Ecto neural progenitor cell (in vitro differentiated cells): ENCODE measurements at regions not wholly inside any gene's neighbourhood (a gene's known extent, or its start where the extent isn't known, plus 50 kb on each side); places are given as distances from the start of the nearest gene placed in this dataset.

ENCODE experiments used
- DNase-seq: peaks from one replicate; pipeline ENCODE4 v3.0.0-alpha.2; 2018; ENCODE audit warnings: low spot score

GRCh38 chr5:164351245-164351834 lies 845.9 kb downstream of the MAT2B start:
- DNase-seq: no peak

DNA sequence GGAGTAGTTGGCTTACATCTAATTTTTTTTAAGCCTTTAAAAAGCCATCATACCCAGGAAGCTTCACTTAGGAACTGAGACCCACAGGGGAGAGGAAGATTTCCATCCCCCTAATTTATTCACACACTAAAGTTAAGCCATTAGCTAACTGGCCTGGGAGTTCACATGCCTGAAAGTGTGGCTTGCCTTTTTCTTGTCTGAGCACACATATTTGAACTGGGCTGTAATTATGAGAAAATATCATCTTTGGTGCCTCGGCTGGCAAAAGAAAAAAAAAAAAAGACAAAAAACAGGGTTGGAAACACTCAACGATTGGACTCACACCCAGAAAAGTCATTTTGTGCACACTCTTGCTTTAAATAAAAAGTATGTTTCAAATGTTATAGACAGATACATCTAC lies 847.3 kb downstream of the MAT2B start:
- no peak for DNase-seq

DNA sequence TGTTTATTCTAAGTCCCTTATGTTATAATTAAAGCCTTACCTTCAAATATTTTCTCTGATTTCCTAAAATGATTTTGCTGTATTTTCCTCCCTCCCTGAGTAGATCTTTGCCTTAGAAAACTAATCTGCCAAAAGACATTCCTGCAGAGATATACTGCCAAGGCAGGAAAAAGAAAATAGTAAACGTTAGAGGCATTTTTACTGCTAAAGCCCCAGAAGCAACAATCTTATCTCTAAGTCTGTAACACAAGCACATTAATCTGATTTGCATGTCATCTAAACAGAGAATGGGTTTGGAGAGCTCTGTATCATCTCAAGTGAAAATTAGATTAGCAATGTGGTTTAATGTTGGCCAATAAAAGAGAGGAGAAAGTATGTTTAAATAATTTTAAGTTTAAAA lies 847.7 kb downstream of the MAT2B start:
- no peak for DNase-seq

GRCh38 chr5:164354139-164354751 lies 848.8 kb downstream of the MAT2B start:
- DNase-seq: no peak

- DNase-seq: no peak
Measured at GRCh38 chr5:164355267-164355830, 849.9 kb downstream of the MAT2B start.

DNA sequence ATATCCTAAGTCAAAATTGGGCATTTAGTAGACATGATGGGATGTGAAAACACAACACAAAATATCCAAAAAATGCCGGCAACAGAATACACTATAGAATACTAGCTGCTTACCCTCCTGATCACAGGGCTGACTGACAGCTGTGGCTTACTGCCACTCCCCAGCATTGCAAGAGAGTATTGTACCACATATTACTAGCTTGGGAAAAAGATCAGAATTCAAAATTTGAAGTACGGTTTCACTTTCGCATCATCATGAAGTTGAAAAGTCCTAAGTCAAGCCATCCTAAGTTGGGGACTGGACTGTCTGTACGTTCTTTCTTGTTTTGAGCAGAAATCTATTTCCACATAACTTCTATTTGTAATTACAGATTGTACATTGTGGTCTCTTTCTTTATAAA lies 851.4 kb downstream of the MAT2B start:
- no peak for DNase-seq

- no peak for DNase-seq
Measured at GRCh38 chr5:164357395-164358033, 852.1 kb downstream of the MAT2B start.

DNA sequence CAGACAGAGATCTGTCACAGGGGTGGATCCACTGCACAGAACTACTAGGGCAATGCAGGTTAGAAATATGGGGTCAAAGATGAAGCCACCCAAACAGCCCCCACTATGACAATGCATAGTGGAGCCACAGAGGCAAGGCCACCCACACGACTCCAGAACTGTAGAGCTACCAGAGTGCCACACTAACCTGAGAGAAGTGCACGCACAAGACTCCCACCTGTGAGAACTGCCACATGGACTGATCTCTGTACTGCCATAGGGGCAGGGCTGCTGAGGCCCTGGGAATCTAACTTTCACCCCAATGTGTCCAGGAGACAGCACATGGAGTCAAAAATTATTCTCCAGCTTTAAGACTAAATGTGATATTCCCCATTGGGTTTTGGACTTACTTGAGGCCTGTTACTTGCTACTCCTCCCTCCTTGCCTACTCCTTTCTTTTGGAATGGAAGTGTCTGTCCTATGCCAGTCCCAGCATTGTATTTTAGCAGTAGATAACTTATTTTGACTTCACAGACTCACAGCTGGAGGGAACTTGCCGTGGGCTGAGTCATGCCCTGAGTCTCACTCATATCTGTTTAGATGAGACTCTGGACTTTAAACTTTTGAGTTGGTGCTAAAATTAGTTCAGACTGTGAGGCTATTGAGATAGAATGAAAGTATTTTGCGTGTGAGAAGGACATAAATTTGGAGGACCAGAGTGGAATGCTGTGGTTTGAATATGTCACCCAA lies 853.3 kb downstream of the MAT2B start:
- DNase-seq: no peak

DNA sequence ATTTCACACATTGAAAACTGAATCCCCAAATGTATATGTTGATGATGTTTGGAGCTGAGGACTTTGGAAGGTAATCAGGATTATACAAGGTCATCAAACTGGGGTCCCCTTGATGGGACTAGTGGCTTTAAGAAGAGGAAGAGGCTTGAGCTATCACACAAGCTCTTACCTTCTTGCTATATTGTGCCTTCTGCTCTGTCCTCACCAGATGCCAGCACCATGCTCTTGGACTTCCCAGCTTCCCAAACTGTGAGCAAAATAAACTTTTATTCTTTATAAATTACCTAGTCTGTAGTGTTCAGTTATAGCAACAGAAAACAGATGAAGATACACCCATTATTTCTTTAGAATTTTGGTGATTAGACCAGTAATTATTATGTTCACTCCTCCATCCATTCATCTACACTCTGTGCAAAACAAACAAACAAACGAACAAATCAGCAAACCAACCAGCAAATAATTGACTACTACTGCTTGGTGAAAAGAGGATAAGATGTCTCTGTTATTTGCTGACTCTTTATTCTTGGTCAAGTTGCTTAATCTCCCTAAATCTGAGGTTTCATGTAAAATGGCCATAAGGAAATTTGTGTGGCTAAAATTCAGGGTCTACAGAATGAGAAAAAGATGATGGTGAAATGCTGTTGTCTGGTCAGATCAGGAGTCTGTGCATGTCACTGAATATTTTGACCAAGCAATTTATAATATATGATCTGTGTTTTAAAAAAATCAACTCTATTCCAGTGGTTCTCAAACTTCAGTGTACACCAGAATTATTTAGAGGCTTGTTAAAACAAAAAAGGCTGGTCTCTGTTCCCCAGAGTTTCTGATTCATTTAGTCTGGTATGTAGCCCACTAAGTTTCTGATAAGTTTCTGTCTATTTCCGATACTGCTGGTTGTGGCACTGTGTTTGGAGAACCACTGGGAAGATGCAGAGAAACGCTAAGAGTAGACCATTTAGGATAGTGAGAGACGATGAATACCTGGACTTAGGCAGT lies 854.1 kb downstream of the MAT2B start:
- DNase-seq: no peak

DNA sequence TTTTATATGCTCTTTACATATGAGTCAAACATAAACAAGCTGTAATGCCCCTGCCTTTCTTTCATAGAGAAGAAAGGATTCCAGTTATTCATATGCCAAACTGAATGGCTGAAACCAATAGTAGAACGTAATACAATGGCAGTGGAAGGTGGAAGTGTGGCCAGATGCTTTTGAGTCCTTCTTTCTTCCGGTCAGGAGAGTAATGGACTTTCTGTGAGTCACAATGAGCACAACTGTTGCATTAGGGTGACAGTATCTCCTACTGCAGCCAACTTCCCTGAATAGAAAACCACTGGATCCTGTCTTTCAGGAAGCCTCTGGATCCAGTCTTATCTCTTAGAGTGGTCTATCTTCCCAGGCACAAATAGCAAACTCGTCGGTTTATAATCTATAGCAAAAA lies 855.2 kb downstream of the MAT2B start:
- DNase-seq: no peak

GRCh38 chr5:164361986-164362385 lies 856.6 kb downstream of the MAT2B start:
- DNase-seq: no peak

- DNase-seq: no peak
Measured at GRCh38 chr5:164362835-164363234, 857.4 kb downstream of the MAT2B start.

- DNase-seq: no peak
Measured at GRCh38 chr5:164364237-164365208, 859.1 kb downstream of the MAT2B start.

DNA sequence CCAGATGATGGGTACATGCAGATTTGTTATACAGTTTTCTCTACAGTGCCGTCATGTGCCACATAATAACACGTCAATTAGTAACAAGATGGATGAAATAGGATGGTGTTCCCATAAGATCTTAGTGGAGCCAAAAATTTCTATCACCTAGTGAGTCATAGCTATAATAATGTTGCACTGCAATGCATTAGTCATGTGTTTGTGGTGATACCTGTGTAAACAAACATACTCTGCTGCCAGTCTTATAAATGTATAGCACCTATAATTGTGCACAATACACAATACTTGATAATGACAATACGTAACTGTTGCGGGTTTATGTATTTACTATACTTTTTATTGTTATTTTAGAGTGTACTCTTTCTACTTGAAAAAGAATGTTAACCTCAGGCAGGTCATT lies 865.4 kb downstream of the MAT2B start:
- no peak for DNase-seq

GRCh38 chr5:164372892-164373291 lies 867.5 kb downstream of the MAT2B start:
- no peak for DNase-seq

GRCh38 chr5:164373876-164374275 lies 868.5 kb downstream of the MAT2B start:
- DNase-seq: no peak

GRCh38 chr5:164375051-164375450 lies 869.6 kb downstream of the MAT2B start:
- DNase-seq: no peak

- no peak for DNase-seq
Measured at GRCh38 chr5:164376843-164377242, 871.4 kb downstream of the MAT2B start.

DNA sequence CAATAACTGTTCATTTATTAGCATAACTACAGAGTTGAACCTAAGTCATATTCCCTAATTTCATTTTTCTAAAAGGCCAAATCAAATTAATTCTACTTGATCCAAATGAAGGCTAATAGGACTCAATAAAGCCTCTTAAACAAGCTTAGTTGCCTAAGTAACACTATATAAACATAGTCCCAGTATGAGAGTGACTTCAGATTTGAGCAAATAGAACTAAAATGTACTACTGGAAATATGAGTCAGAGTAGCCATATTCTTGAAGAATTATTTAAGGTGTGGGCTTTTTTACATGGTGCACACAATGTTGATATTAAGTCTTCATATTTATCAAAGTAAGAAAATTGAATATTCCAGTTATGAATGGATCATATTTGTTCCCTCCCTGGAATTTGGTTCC lies 872.3 kb downstream of the MAT2B start:
- DNase-seq: no peak

DNA sequence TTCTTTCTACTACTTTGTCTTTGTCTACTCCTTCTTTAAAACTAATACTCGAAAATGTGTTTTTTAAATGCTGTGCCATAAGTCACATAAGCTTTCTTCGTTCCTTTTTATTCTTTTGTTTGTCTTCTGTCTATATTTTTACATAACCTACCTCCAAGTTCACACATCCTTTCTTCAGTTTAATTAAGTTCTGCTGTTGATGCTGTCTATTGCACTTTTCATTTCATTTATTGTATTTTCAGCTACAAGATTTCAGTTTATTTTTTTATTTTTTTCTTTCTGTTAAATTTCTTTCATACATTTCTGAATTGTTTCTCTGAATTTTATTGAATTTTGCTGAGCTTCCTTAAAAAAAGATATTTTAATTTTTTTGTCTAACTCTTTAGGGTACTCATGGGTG lies 878.2 kb downstream of the MAT2B start:
- no peak for DNase-seq
